Trophoblast cell (in vitro differentiated cells and primary cell): ENCODE measurements at regions not wholly inside any gene's neighbourhood (a gene's known extent, or its start where the extent isn't known, plus 50 kb on each side); places are given as distances from the start of the nearest gene placed in this dataset.

ENCODE experiments used
- DNase-seq, 2 donors: peaks; one replicate each; pipeline ENCODE4 v3.0.0-alpha.2; 2016
- H2AFZ ChIP-seq: 2 replicates; pipeline ENCODE4 v1.6.1; 2013; ENCODE audit warnings: low read length, moderate library complexity, mild to moderate bottlenecking; ENCODE audit not compliant: insufficient read depth, poor library complexity
- H2AK5ac ChIP-seq: 2 replicates; pipeline ENCODE4 v1.6.1; 2013; ENCODE audit warnings: mild to moderate bottlenecking, low read length
- H2BK120ac ChIP-seq: 2 replicates; pipeline ENCODE4 v1.6.1; 2013; ENCODE audit warnings: low read length, mild to moderate bottlenecking, moderate library complexity; ENCODE audit not compliant: insufficient read depth, poor library complexity
- H2BK12ac ChIP-seq: 2 replicates; pipeline ENCODE4 v1.6.1; 2013; ENCODE audit warnings: mild to moderate bottlenecking, low read length, moderate library complexity
- H2BK5ac ChIP-seq: 2 replicates; pipeline ENCODE4 v1.6.1; 2013; ENCODE audit warnings: low read length, low read depth, moderate library complexity, mild to moderate bottlenecking; ENCODE audit not compliant: poor library complexity
- H3K14ac ChIP-seq: 2 replicates; pipeline ENCODE4 v1.6.1; 2013; ENCODE audit warnings: mild to moderate bottlenecking, low read length
- H3K18ac ChIP-seq: 2 replicates; pipeline ENCODE4 v1.6.1; 2013; ENCODE audit warnings: mild to moderate bottlenecking, low read length
- H3K23ac ChIP-seq: 2 replicates; pipeline ENCODE4 v1.6.1; 2013; ENCODE audit warnings: low read length
- H3K27ac ChIP-seq: 2 replicates; pipeline ENCODE4 v1.5.1; 2013; ENCODE audit warnings: low read depth, mild to moderate bottlenecking, inconsistent platforms, low read length, moderate library complexity
- H3K27me3 ChIP-seq: 2 replicates; pipeline ENCODE4 v1.6.1; 2013; ENCODE audit warnings: inconsistent platforms, mild to moderate bottlenecking, low read length, moderate library complexity; ENCODE audit not compliant: insufficient read depth
- H3K36me3 ChIP-seq, 2 experiments: 1 replicate in 1 of 2; 2 replicates in 1 of 2; pipeline ENCODE4 v1.6.1; 2013; ENCODE audit warnings: low read length in 2 of 2, mild to moderate bottlenecking in 2 of 2, moderate library complexity in 1 of 2; ENCODE audit not compliant: insufficient read depth in 2 of 2, control insufficient read depth in 1 of 2
- H3K4ac ChIP-seq: 2 replicates; pipeline ENCODE4 v1.6.1; 2013; ENCODE audit warnings: low read depth, mild to moderate bottlenecking, low read length, moderate library complexity
- H3K4me1 ChIP-seq, 2 experiments: 1 replicate in 1 of 2; 2 replicates in 1 of 2; pipeline ENCODE4 v1.6.1; 2013; ENCODE audit warnings: low read length in 2 of 2, mild to moderate bottlenecking in 2 of 2, moderate library complexity in 1 of 2; ENCODE audit not compliant: insufficient read depth in 2 of 2, control insufficient read depth in 1 of 2
- H3K4me2 ChIP-seq: 2 replicates; pipeline ENCODE4 v1.6.1; 2013; ENCODE audit warnings: inconsistent platforms, mild to moderate bottlenecking, low read length, moderate library complexity
- H3K4me3 ChIP-seq: 2 replicates; pipeline ENCODE4 v1.5.1; 2013; ENCODE audit warnings: mild to moderate bottlenecking, low read depth, low read length, inconsistent platforms
- H3K79me1 ChIP-seq: one replicate; pipeline ENCODE4 v1.6.1; 2013; ENCODE audit warnings: low read length
- H3K79me2 ChIP-seq: 2 replicates; pipeline ENCODE4 v1.6.1; 2013; ENCODE audit warnings: low read length, mild to moderate bottlenecking; ENCODE audit not compliant: control insufficient read depth, insufficient read depth, poor library complexity
- H3K9ac ChIP-seq: 2 replicates; pipeline ENCODE4 v1.6.1; 2013; ENCODE audit warnings: mild to moderate bottlenecking, low read length
- H3K9me3 ChIP-seq: 2 replicates; pipeline ENCODE4 v1.6.1; 2013; ENCODE audit warnings: low read depth, mild to moderate bottlenecking, control low read depth, inconsistent platforms, low read length; ENCODE audit not compliant: insufficient read depth
- H4K12ac ChIP-seq: 2 replicates; pipeline ENCODE4 v1.6.1; 2013; ENCODE audit warnings: low read depth, mild to moderate bottlenecking, low read length, moderate library complexity
- H4K8ac ChIP-seq: 2 replicates; pipeline ENCODE4 v1.6.1; 2013; ENCODE audit warnings: low read depth, mild to moderate bottlenecking, low read length, moderate library complexity
- H4K91ac ChIP-seq: one replicate; pipeline ENCODE4 v1.6.1; 2013; ENCODE audit warnings: low read depth, mild to moderate bottlenecking, low read length, moderate library complexity
- WGBS: extraction: QIAGEN DNeasy Blood & Tissue Kit; methylation state at CpG from one replicate; pipeline ENCODE4 v1.1.7; 2013; ENCODE audit warnings: missing lambda C conversion rate; ENCODE audit not compliant: insufficient read length, insufficient coverage; ENCODE audit errors: extremely low coverage; 5-methylcytosine and 5-hydroxymethylcytosine counted together

DNA sequence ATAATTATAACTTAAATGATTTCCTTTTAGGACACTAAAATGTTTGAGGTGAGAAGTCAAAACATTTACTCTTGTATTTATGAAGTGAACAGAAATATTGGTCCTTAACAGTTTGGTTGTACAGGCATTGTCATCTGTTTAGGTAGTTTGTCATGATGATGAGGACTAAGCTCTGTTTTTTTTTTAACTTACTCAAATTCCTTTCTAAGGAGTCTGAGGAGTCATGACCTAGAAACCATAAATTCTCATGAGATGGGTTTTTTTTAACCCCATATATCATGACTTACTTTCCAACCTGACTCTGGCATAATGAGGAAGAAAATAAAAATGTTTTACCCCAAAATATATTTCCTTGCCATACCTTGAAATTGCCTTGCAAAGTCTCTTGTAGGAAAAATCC lies 1176.2 kb downstream of the SUCLG1 start:
- Histone ChIP-seq H3K23ac (no peak overlapping the region), H4K8ac (no peak overlapping the region)
- no peak for DNase-seq

DNA sequence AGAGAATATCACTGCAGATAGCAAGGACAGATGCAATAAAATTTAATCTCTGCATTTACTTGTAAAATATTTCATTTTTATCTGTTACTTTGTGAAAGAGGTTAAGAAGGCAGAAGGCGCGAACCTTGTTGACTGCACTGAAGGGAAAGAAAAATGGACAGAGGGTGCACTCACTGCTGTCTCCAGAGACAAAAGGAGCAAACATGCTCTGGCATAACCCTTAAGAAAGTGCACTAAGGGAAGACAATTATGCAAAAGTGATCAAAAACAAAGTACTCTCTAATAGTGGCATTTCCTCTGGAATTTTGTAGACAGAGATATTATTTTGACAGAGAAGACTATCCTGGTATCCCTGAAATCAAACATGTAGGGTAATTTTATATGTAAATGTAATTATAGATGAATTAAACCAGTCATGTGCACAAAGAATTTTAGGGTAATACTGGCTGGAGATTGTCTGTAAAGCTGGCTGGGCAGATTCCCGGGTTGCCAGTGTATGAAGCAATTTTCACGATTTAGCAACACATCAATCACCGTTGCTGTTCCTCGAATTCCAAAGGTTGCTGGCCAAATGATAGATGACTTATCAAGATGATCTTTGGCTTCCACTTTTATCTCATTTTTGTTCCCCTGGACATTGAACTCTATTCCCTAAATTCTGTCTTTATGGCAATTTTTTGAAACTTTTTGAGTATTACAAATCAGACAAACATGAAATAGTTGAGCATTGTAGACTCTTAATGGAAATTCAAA lies 1176.9 kb downstream of the SUCLG1 start:
- no peaks in the 10 kb centered on the region for H3K79me1 ChIP-seq
- H2BK120ac ChIP-seq: no peak overlapping the region
- H3K14ac ChIP-seq: no peak overlapping the region
- no peaks in the 10 kb centered on the region for H3K79me2 ChIP-seq
- H3K27ac ChIP-seq: no peak overlapping the region
- H3K4me2 ChIP-seq: no peak overlapping the region
- H3K4me1 ChIP-seq: no peaks in the 10 kb centered on the region
- H4K8ac ChIP-seq: no peak overlapping the region
- H3K23ac ChIP-seq: no peak overlapping the region
- DNase-seq: no peak
- H4K12ac ChIP-seq: no peak overlapping the region
- no peaks in the 10 kb centered on the region for H3K27me3 ChIP-seq
- H2BK5ac ChIP-seq: no peak overlapping the region
- no peak overlapping the region for H2AFZ ChIP-seq
- H3K18ac ChIP-seq: no peak overlapping the region
- no peak overlapping the region for H4K91ac ChIP-seq
- H3K9ac ChIP-seq: no peak overlapping the region
- H3K4ac ChIP-seq: no peak overlapping the region
- H3K4me3 ChIP-seq: no peak overlapping the region
- no peak overlapping the region for H2BK12ac ChIP-seq
- WGBS: no CpG with 5 or more reads among the region's 6 CpGs
- H3K9me3 ChIP-seq: no peaks in the 10 kb centered on the region
- H3K36me3 ChIP-seq: no peaks in the 10 kb centered on the region
- H2AK5ac ChIP-seq: no peak overlapping the region

More for the DNA sequence above, 1176.2 kb downstream of the SUCLG1 start:
- no peaks in the 10 kb centered on the region for H3K79me2 ChIP-seq
- no peaks in the 10 kb centered on the region for H3K79me1 ChIP-seq
- H3K4ac ChIP-seq: no peak overlapping the region
- H3K9me3 ChIP-seq: no peaks in the 10 kb centered on the region
- H2AFZ ChIP-seq: no peak overlapping the region
- no peak overlapping the region for H3K18ac ChIP-seq
- H4K91ac ChIP-seq: no peak overlapping the region
- no peak overlapping the region for H3K9ac ChIP-seq
- no peak overlapping the region for H3K4me3 ChIP-seq
- no peaks in the 10 kb centered on the region for H3K4me1 ChIP-seq
- H2BK12ac ChIP-seq: no peak overlapping the region
- H3K4me2 ChIP-seq: no peak overlapping the region
- H4K12ac ChIP-seq: no peak overlapping the region
- H2AK5ac ChIP-seq: no peak overlapping the region
- no peak overlapping the region for H2BK120ac ChIP-seq
- H2BK5ac ChIP-seq: no peak overlapping the region
- no peak overlapping the region for H3K27ac ChIP-seq
- H3K27me3 ChIP-seq: no peaks in the 10 kb centered on the region
- no peaks in the 10 kb centered on the region for H3K36me3 ChIP-seq
- no peak overlapping the region for H3K14ac ChIP-seq

DNA sequence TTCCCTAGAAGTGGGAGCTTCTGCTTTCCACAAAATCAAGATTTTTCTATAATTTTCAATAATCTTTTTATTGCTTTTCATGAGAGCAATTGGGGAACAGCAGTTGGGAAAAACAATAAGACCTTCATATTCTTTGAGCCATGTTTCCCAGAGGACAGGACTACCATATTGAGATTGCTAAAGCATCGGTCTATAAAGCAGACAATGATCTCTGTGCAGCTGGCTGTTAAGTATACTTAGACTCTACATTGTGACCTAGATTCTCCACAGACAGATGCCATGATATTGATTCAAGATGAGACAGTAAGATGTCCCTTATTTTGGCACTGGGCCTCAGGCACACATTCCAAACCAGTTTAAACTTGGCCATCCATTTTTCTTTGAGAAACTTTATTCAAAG lies 1178.7 kb downstream of the SUCLG1 start:
- H2BK5ac ChIP-seq: no peak overlapping the region
- no peaks in the 10 kb centered on the region for H3K27me3 ChIP-seq
- H3K4me3 ChIP-seq: no peak overlapping the region
- no peaks in the 10 kb centered on the region for H3K9me3 ChIP-seq
- H3K4me2 ChIP-seq: no peak overlapping the region
- H3K4me1 ChIP-seq: no peaks in the 10 kb centered on the region
- no peak overlapping the region for H2BK120ac ChIP-seq
- no peak overlapping the region for H3K18ac ChIP-seq
- H3K79me2 ChIP-seq: no peaks in the 10 kb centered on the region
- H3K14ac ChIP-seq: no peak overlapping the region
- DNase-seq: no peak
- H3K36me3 ChIP-seq: no peaks in the 10 kb centered on the region
- H3K79me1 ChIP-seq: no peaks in the 10 kb centered on the region
- no peak overlapping the region for H2AFZ ChIP-seq
- H3K9ac ChIP-seq: no peak overlapping the region
- no peak overlapping the region for H2BK12ac ChIP-seq
- no peak overlapping the region for H3K27ac ChIP-seq
- no peak overlapping the region for H2AK5ac ChIP-seq
- no peak overlapping the region for H4K8ac ChIP-seq
- WGBS: no CpG with 5 or more reads among the region's 1 CpG
- H4K91ac ChIP-seq: no peak overlapping the region
- H3K23ac ChIP-seq: no peak overlapping the region
- no peak overlapping the region for H3K4ac ChIP-seq
- no peak overlapping the region for H4K12ac ChIP-seq

DNA sequence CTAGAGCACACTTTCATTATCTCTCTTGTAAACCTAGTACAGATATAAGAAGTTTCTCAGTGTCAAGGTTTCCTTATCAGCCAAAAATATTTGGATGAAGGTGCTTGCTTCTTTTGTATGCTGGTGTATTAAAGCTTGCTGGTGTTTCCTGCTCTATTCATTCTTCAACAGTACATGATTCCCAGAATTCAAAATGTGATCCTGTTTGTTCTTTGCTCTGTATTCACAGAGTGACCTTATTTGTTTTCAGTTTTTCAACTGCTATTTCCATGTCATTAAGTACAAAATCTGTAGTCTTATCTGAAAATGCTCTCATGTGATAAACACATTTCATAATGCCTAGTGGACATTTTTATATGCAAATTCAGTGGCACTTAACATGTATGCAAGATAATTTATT lies 1185.8 kb downstream of the SUCLG1 start:
- no peak overlapping the region for H2AFZ ChIP-seq
- no peaks in the 10 kb centered on the region for H3K36me3 ChIP-seq
- no peak overlapping the region for H2BK120ac ChIP-seq
- H3K27me3 ChIP-seq: no peaks in the 10 kb centered on the region
- no peak overlapping the region for H4K91ac ChIP-seq
- no peak overlapping the region for H3K4me3 ChIP-seq
- no peak overlapping the region for H3K27ac ChIP-seq
- H3K79me1 ChIP-seq: no peaks in the 10 kb centered on the region
- no peaks in the 10 kb centered on the region for H3K79me2 ChIP-seq
- DNase-seq: peak in 1 of 2 donors; percentile 10
- H3K9me3 ChIP-seq: no peaks in the 10 kb centered on the region
- no peak overlapping the region for H2BK5ac ChIP-seq
- H4K8ac ChIP-seq: no peak overlapping the region
- H3K18ac ChIP-seq: no peak overlapping the region
- no peak overlapping the region for H3K4me2 ChIP-seq
- H3K4me1 ChIP-seq: no peaks in the 10 kb centered on the region
- no peak overlapping the region for H4K12ac ChIP-seq
- H2BK12ac ChIP-seq: no peak overlapping the region
- H3K14ac ChIP-seq: no peak overlapping the region
- no peak overlapping the region for H3K4ac ChIP-seq
- no peak overlapping the region for H3K9ac ChIP-seq
- H3K23ac ChIP-seq: no peak overlapping the region
- no peak overlapping the region for H2AK5ac ChIP-seq
